Subcutaneous abdominal adipose tissue (tissue), 5 donors: ENCODE measurements at regions not wholly inside any gene's neighbourhood (a gene's known extent, or its start where the extent isn't known, plus 50 kb on each side); places are given as distances from the start of the nearest gene placed in this dataset.

ENCODE experiments used
- H3K27ac ChIP-seq: one replicate; pipeline ENCODE4 v1.7.0; 2013; ENCODE audit warnings: low read depth, mild to moderate bottlenecking, inconsistent platforms, low read length, moderate library complexity
- H3K27me3 ChIP-seq, 5 donors: one replicate each; pipeline ENCODE4 v1.7.0; 2013; ENCODE audit warnings: low read length in 5 of 5, inconsistent platforms in 1 of 5; ENCODE audit not compliant: control insufficient read depth in 5 of 5, insufficient read depth in 4 of 5
- H3K36me3 ChIP-seq, 5 donors: one replicate each; pipeline ENCODE4 v1.7.0; 2013; ENCODE audit warnings: low read length in 5 of 5; ENCODE audit not compliant: control insufficient read depth in 5 of 5, insufficient read depth in 5 of 5
- H3K4me1 ChIP-seq, 5 donors: one replicate each; pipeline ENCODE4 v1.7.0; 2013; ENCODE audit warnings: low read length in 5 of 5, mild to moderate bottlenecking in 3 of 5, moderate library complexity in 1 of 5; ENCODE audit not compliant: control insufficient read depth in 5 of 5, insufficient read depth in 5 of 5
- H3K4me3 ChIP-seq, 5 donors: one replicate each; pipeline ENCODE4 v1.7.0; 2013; ENCODE audit warnings: low read length in 5 of 5, low read depth in 1 of 5
- H3K9ac ChIP-seq, 5 donors: one replicate each; pipeline ENCODE4 v1.7.0; 2013; ENCODE audit warnings: low read length in 5 of 5, mild to moderate bottlenecking in 4 of 5, moderate library complexity in 3 of 5
- H3K9me3 ChIP-seq, 5 donors: one replicate each; pipeline ENCODE4 v1.7.0; 2013; ENCODE audit warnings: low read length in 5 of 5; ENCODE audit not compliant: control insufficient read depth in 5 of 5
- donor health status: healthy.
- donor health status: healthy.
- donor health status: healthy.
- donor health status: healthy.
- donor health status: healthy.

DNA sequence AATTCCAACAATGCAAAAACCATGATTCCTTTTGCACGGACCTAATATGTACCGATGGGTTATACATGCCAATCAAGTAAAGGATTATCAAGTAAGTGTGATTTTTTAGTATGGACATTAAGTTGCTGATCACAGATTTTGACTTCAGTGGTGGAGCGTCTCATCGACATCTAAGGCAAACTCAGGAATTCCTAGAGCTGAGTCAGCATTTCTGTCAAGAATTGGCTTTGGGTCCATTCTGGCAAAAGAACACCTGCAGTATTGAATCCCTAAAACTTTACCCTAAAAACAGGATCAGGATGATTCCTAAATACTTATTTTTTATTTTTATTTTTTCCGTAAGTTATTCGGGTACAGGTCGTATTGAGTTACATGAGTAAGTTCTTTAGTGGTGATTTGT lies 83.6 kb downstream of the HPGD start:
- H3K9ac ChIP-seq: no peak overlapping the region
- no peaks in the 10 kb centered on the region for H3K4me1 ChIP-seq
- H3K27me3 ChIP-seq: no peaks in the 10 kb centered on the region

GRCh38 chr4:174437749-174438148 lies 84.5 kb downstream of the HPGD start:
- H3K4me1 ChIP-seq: no peaks in the 10 kb centered on the region
- no peak overlapping the region for H3K4me3 ChIP-seq
- H3K9ac ChIP-seq: no peak overlapping the region
- H3K9me3 ChIP-seq: no peaks in the 10 kb centered on the region
- no peak overlapping the region for H3K27ac ChIP-seq
- no peaks in the 10 kb centered on the region for H3K27me3 ChIP-seq
- H3K36me3 ChIP-seq: no peaks in the 10 kb centered on the region

More for the DNA sequence above, 83.6 kb downstream of the HPGD start:
- Histone ChIP-seq H3K9me3 (no peaks in the 10 kb centered on the region), H3K4me3 (no peak overlapping the region), H3K36me3 (no peaks in the 10 kb centered on the region), H3K27ac (no peak overlapping the region)

GRCh38 chr4:174437324-174437723 lies 85.0 kb downstream of the HPGD start:
- H3K9me3 ChIP-seq: no peaks in the 10 kb centered on the region
- no peaks in the 10 kb centered on the region for H3K36me3 ChIP-seq
- no peaks in the 10 kb centered on the region for H3K4me1 ChIP-seq
- H3K27ac ChIP-seq: no peak overlapping the region
- no peak overlapping the region for H3K9ac ChIP-seq
- H3K27me3 ChIP-seq: no peaks in the 10 kb centered on the region
- no peak overlapping the region for H3K4me3 ChIP-seq

- Histone ChIP-seq H3K27me3 (no peaks in the 10 kb centered on the region), H3K27ac (no peak overlapping the region)
Measured at GRCh38 chr4:174436377-174436776, 85.9 kb downstream of the HPGD start.

DNA sequence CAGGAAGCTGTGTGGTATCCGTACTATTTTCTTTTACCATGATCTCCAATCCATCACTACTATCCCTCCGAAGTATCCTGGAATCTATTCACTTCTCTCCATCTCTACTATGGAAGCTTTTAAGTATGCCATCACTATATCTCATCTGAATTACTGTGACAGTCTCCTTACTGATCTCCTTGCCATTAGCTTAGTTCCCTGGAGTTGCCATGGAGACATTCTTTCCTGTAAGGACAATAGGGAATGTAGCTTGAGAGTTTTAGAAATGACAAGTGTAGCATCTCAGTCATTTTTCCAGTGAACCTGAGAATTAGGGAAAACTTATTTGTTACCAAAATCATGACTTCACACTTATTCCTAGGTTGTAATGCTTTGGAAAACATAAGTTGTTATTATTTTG lies 86.3 kb downstream of the HPGD start:
- no peaks in the 10 kb centered on the region for H3K27me3 ChIP-seq
- no peaks in the 10 kb centered on the region for H3K36me3 ChIP-seq
- H3K4me3 ChIP-seq: no peak overlapping the region
- H3K4me1 ChIP-seq: no peaks in the 10 kb centered on the region
- no peak overlapping the region for H3K27ac ChIP-seq
- H3K9ac ChIP-seq: no peak overlapping the region
- no peaks in the 10 kb centered on the region for H3K9me3 ChIP-seq

More at GRCh38 chr4:174436377-174436776, 85.9 kb downstream of the HPGD start:
- Histone ChIP-seq H3K9me3 (no peaks in the 10 kb centered on the region), H3K36me3 (no peaks in the 10 kb centered on the region), H3K4me3 (no peak overlapping the region), H3K4me1 (no peaks in the 10 kb centered on the region), H3K9ac (no peak overlapping the region)

- no peak overlapping the region for H3K27ac ChIP-seq
- H3K9ac ChIP-seq: no peak overlapping the region
- H3K4me1 ChIP-seq: no peaks in the 10 kb centered on the region
- H3K4me3 ChIP-seq: no peak overlapping the region
- H3K36me3 ChIP-seq: no peaks in the 10 kb centered on the region
- no peaks in the 10 kb centered on the region for H3K27me3 ChIP-seq
- H3K9me3 ChIP-seq: no peaks in the 10 kb centered on the region
Measured at GRCh38 chr4:174434455-174434854, 87.8 kb downstream of the HPGD start.

DNA sequence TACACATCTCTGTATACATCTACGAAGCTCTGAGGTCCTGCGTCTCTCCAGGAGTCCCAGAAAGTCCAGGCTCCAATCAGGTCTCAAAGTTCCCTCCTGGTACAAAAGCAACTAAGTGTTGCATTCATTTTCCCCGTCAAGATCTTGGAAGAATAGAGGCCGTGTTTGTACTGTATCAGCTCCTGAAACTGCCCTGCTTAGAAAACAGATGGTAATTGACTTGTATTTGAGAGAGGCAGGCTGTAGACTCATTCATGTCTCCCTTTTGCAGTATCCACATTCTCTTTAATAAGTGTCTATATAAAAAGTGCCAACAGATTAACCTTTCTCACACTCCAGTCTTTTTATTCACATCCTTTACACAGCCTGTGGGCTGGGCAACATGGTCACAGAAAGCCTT lies 91.7 kb downstream of the HPGD start:
- H3K9me3 ChIP-seq: no peaks in the 10 kb centered on the region
- H3K4me1 ChIP-seq: no peaks in the 10 kb centered on the region
- no peak overlapping the region for H3K4me3 ChIP-seq
- H3K36me3 ChIP-seq: no peaks in the 10 kb centered on the region
- H3K9ac ChIP-seq: no peak overlapping the region
- H3K27ac ChIP-seq: no peak overlapping the region
- H3K27me3 ChIP-seq: no peaks in the 10 kb centered on the region

DNA sequence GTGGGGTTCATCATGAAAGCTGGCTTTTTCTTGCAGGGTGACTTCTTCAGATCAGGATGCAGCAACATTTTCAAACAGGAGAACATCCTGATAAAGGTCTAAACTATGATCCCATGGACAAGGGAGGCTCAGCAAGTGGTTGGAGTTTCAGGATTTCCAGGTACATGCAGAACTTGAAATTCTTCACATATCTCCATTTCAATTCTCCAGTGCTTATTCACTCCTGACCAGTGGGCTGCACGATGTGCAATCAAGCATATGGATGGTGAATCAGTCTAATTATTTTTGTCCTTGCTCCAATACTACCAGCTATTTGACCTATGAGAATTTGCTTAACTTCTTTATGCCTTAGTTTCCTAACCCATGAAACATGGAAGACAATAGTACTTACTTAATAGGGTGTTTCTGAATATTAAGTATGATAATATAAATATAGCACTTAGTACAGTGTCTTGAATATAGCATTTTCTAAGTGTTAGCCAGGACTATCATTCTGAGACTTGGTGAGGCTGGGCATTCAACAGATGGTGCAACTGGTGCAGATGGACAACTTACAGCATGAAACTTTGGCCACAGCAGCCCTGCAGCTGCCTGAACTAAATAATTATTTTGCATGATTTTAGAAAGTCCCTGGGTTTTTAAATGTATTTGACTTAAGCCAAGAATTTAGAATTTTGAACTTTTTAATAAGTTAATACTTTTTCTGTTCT lies 92.4 kb downstream of the HPGD start:
- H3K36me3 ChIP-seq: no peaks in the 10 kb centered on the region
- H3K4me1 ChIP-seq: no peaks in the 10 kb centered on the region
- H3K9ac ChIP-seq: no peak overlapping the region
- no peaks in the 10 kb centered on the region for H3K9me3 ChIP-seq
- H3K4me3 ChIP-seq: no peak overlapping the region
- no peaks in the 10 kb centered on the region for H3K27me3 ChIP-seq
- H3K27ac ChIP-seq: no peak overlapping the region

- no peak overlapping the region for H3K27ac ChIP-seq
- H3K36me3 ChIP-seq: no peaks in the 10 kb centered on the region
- H3K4me3 ChIP-seq: no peak overlapping the region
- no peaks in the 10 kb centered on the region for H3K27me3 ChIP-seq
- H3K9ac ChIP-seq: no peak overlapping the region
- H3K9me3 ChIP-seq: no peaks in the 10 kb centered on the region
- peaks cover 0 to 9% (median 5%) of the 10 kb centered on the region in 5 donors for H3K4me1 ChIP-seq
Measured at GRCh38 chr4:174427571-174428140, 94.6 kb downstream of the HPGD start.

DNA sequence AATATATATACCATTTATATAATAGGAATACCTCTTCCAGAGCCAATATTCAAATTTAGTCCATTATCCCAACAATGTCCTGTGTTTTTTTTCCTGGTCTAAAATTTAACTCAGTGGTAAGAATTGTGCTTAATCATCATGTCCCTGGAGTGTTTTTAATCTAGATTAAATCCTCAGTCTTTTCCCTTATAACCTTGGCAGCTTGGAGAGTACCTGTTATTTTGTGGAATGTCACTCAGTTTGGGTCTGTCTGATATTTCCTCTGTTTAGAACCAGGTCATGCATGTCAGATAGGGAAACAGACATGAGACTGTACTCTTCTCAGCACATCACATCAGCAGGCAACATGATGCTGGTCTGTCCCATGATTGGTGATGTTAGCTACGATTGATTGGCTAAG lies 96.6 kb downstream of the HPGD start:
- no peak overlapping the region for H3K9ac ChIP-seq
- no peaks in the 10 kb centered on the region for H3K36me3 ChIP-seq
- no peaks in the 10 kb centered on the region for H3K9me3 ChIP-seq
- H3K4me1 ChIP-seq: peaks cover 0 to 10% (median 5%) of the 10 kb centered on the region in 5 donors
- no peak overlapping the region for H3K4me3 ChIP-seq
- H3K27me3 ChIP-seq: no peaks in the 10 kb centered on the region
- no peak overlapping the region for H3K27ac ChIP-seq
